H1 (cell line): ENCODE measurements at regions not wholly inside any gene's neighbourhood (a gene's known extent, or its start where the extent isn't known, plus 50 kb on each side); places are given as distances from the start of the nearest gene placed in this dataset.

Experiments
- CTCF ChIA-PET: fragments of 300-600 bp; sonication (Branson Sonifier 250); formaldehyde crosslinking; loops from one replicate; lab custom pipeline; 2021; ENCODE audit not compliant: partially characterized antibody; lab: Charles Lee
- POLR2A ChIA-PET: fragments of 300-600 bp; sonication (Branson Sonifier 250); formaldehyde crosslinking; loops from one replicate; lab custom pipeline; 2021; ENCODE audit warnings: inconsistent platforms; ENCODE audit not compliant: partially characterized antibody; lab: Charles Lee
- DNase-seq, 2 experiments: peaks; one replicate each; pipeline versions ENCODE4 v3.0.0 to v3.0.0-alpha.2; 2010 to 2022; ENCODE audit warnings: low spot score in 2 of 2, low read depth in 1 of 2, mixed read lengths in 1 of 2
- FAIRE-seq: peaks from 2 replicates; lab custom pipeline; 2011; peaks lifted over from hg19 to GRCh38; lab: Jason Lieb, UNC
- H2AFZ ChIP-seq: 2 replicates; pipeline ENCODE4 v1.8.1; 2012; ENCODE audit warnings: low read length, inconsistent platforms
- H2AK5ac ChIP-seq: 2 replicates; pipeline ENCODE4 v1.6.1; 2013; ENCODE audit warnings: low read depth, low read length
- H2BK120ac ChIP-seq: replicated peaks from 2 replicates; pipeline ENCODE3; 2013; ENCODE audit warnings: low read depth, low read length, inconsistent platforms
- H2BK12ac ChIP-seq: 2 replicates; pipeline ENCODE4 v1.6.1; 2013; ENCODE audit warnings: low read depth, low read length
- H2BK15ac ChIP-seq: 2 replicates; pipeline ENCODE4 v1.6.1; 2013; ENCODE audit warnings: low read length
- H2BK20ac ChIP-seq: 2 replicates; pipeline ENCODE4 v1.6.1; 2013; ENCODE audit warnings: low read length
- H2BK5ac ChIP-seq: 2 replicates; pipeline ENCODE4 v1.6.1; 2013; ENCODE audit warnings: low read depth, low read length
- H3K14ac ChIP-seq: 2 replicates; pipeline ENCODE4 v1.6.1; 2013; ENCODE audit warnings: inconsistent platforms; ENCODE audit not compliant: insufficient read length
- H3K18ac ChIP-seq: 2 replicates; pipeline ENCODE4 v1.6.1; 2013; ENCODE audit warnings: low read length; ENCODE audit errors: extremely low read depth
- H3K23ac ChIP-seq: 2 replicates; pipeline ENCODE4 v1.6.1; 2013; ENCODE audit warnings: inconsistent platforms; ENCODE audit not compliant: insufficient read length
- H3K23me2 ChIP-seq: 2 replicates; pipeline ENCODE4 v1.6.1; 2013; ENCODE audit warnings: low read depth, low read length
- H3K27ac ChIP-seq: 2 replicates; pipeline ENCODE4 v1.6.1; 2011; ENCODE audit warnings: low read depth, low read length, inconsistent platforms
- H3K27me3 ChIP-seq, 4 experiments: replicated peaks in 1 of 4; 1 replicate in 1 of 4; 2 replicates in 3 of 4; pipeline versions ENCODE4 v1.6.1 to v1.8.1; 2011 to 2013; ENCODE audit warnings: low read length in 3 of 4, mild to moderate bottlenecking in 3 of 4, inconsistent platforms in 2 of 4, mixed read lengths in 2 of 4, moderate library complexity in 1 of 4; ENCODE audit not compliant: control insufficient read depth in 3 of 4, insufficient read depth in 3 of 4; ENCODE audit errors: extremely low read depth in 1 of 4
- H3K36me3 ChIP-seq, 4 experiments: 2 replicates each; pipeline versions ENCODE4 v1.6.1 to v1.8.1; 2011 to 2013; ENCODE audit warnings: mild to moderate bottlenecking in 4 of 4, low read length in 3 of 4, moderate library complexity in 2 of 4, control low read depth in 1 of 4, inconsistent platforms in 1 of 4; ENCODE audit not compliant: insufficient read depth in 4 of 4, control insufficient read depth in 2 of 4
- H3K4ac ChIP-seq: replicated peaks from 2 replicates; pipeline ENCODE3; 2013; ENCODE audit warnings: low read length, low read depth, mixed read lengths, inconsistent platforms; ENCODE audit not compliant: insufficient read length
- H3K4me1 ChIP-seq, 4 experiments: replicated peaks in 1 of 4; 1 replicate in 1 of 4; 2 replicates in 3 of 4; pipeline versions ENCODE4 v1.6.1 to v1.8.1; 2011 to 2013; ENCODE audit warnings: low read length in 3 of 4, inconsistent platforms in 2 of 4, mixed read lengths in 1 of 4; ENCODE audit not compliant: insufficient read depth in 4 of 4, control insufficient read depth in 3 of 4
- H3K4me2 ChIP-seq, 2 experiments: 2 replicates each; pipeline versions ENCODE4 v1.6.1 to v1.8.1; 2011 to 2013; ENCODE audit warnings: low read depth in 2 of 2, low read length in 2 of 2, control low read depth in 1 of 2, inconsistent platforms in 1 of 2, mild to moderate bottlenecking in 1 of 2; ENCODE audit not compliant: insufficient read depth in 1 of 2
- H3K4me3 ChIP-seq, 4 experiments: fragments of 200-600, 300-600 bp in 1 of 4; sonication (generic), shearing (Covaris generic), sonication (Bioruptor Twin) in 1 of 4; 2 replicates each; pipeline versions ENCODE4 v1.5.1 to v1.8.1; 2011 to 2016; ENCODE audit warnings: low read length in 4 of 4, low read depth in 3 of 4, control low read depth in 2 of 4, inconsistent platforms in 2 of 4, mild to moderate bottlenecking in 2 of 4, mixed read lengths in 1 of 4, moderate library complexity in 1 of 4; ENCODE audit not compliant: insufficient read depth in 2 of 4; ENCODE audit errors: extremely low read depth in 1 of 4
- H3K56ac ChIP-seq: replicated peaks from 2 replicates; pipeline ENCODE3; 2013; ENCODE audit warnings: low read depth, mild to moderate bottlenecking, mixed read lengths, low read length, inconsistent platforms; ENCODE audit not compliant: insufficient read length
- H3K79me1 ChIP-seq: 2 replicates; pipeline ENCODE4 v1.6.1; 2013; ENCODE audit warnings: low read depth, low read length, control low read depth
- H3K79me2 ChIP-seq, 2 experiments: 2 replicates each; pipeline versions ENCODE4 v1.6.1 to v1.8.1; 2012 to 2013; ENCODE audit warnings: low read length in 2 of 2, mild to moderate bottlenecking in 2 of 2, inconsistent platforms in 1 of 2; ENCODE audit not compliant: insufficient read depth in 2 of 2, control insufficient read depth in 1 of 2
- H3K9ac ChIP-seq, 4 experiments: replicated peaks in 1 of 4; 1 replicate in 1 of 4; 2 replicates in 3 of 4; pipeline versions ENCODE4 v1.6.1 to v1.8.1; 2011 to 2013; ENCODE audit warnings: low read depth in 3 of 4, low read length in 3 of 4, control low read depth in 2 of 4, mild to moderate bottlenecking in 2 of 4, moderate library complexity in 2 of 4, inconsistent platforms in 1 of 4; ENCODE audit errors: extremely low read depth in 1 of 4
- H3K9me3 ChIP-seq, 2 experiments: 2 replicates each; pipeline versions ENCODE4 v1.6.1 to v1.8.1; 2012 to 2013; ENCODE audit warnings: mild to moderate bottlenecking in 2 of 2, moderate library complexity in 2 of 2, control low read depth in 1 of 2, inconsistent platforms in 1 of 2, low read depth in 1 of 2, low read length in 1 of 2, mixed read lengths in 1 of 2; ENCODE audit not compliant: insufficient read depth in 2 of 2
- H4K20me1 ChIP-seq, 2 experiments: replicated peaks in 1 of 2; 2 replicates each; pipeline versions ENCODE3 to v1.8.1; 2011 to 2013; ENCODE audit warnings: inconsistent platforms in 2 of 2, low read length in 2 of 2, mild to moderate bottlenecking in 1 of 2; ENCODE audit not compliant: insufficient read depth in 2 of 2, control insufficient read depth in 1 of 2
- H4K5ac ChIP-seq: 2 replicates; pipeline ENCODE4 v1.6.1; 2013; ENCODE audit warnings: low read length, low read depth, mixed read lengths, inconsistent platforms; ENCODE audit not compliant: insufficient read length
- H4K8ac ChIP-seq: 2 replicates; pipeline ENCODE4 v1.8.0; 2013; ENCODE audit warnings: mild to moderate bottlenecking, moderate library complexity, low read length, inconsistent platforms; ENCODE audit not compliant: insufficient read depth; ENCODE audit errors: extremely low read depth
- H4K91ac ChIP-seq: replicated peaks from 2 replicates; pipeline ENCODE3; 2013; ENCODE audit warnings: low read length, mixed read lengths, inconsistent platforms; ENCODE audit not compliant: insufficient read length
- JUN ChIP-seq: IDR thresholded peaks from 2 replicates; pipeline ENCODE4 v1.6.1; 2011; ENCODE audit warnings: low read depth, mild to moderate bottlenecking, improper control_type of control experiment, low read length
- TAF1 ChIP-seq: IDR thresholded peaks from 2 replicates; pipeline ENCODE4 v1.6.1; 2011; ENCODE audit warnings: mild to moderate bottlenecking, low read depth, low read length
- TAF7 ChIP-seq: optimal IDR thresholded peaks from 2 replicates; pipeline ENCODE3; 2011; ENCODE audit warnings: low read depth, mild to moderate bottlenecking, inconsistent platforms, low read length, moderate library complexity, borderline replicate concordance
- WGBS, 2 experiments: shearing (Covaris generic) in 1 of 2; methylation state at CpG; one replicate each; pipeline versions ENCODE4 v1.1.6 to v1.1.7; 2013 to 2015; ENCODE audit warnings: low lambda C conversion rate in 2 of 2, mixed read lengths in 2 of 2, inconsistent platforms in 1 of 2, low coverage in 1 of 2, missing lambda C conversion rate in 1 of 2; ENCODE audit not compliant: insufficient replicate concordance in 2 of 2, insufficient coverage in 1 of 2, insufficient read length in 1 of 2; ENCODE audit errors: extremely low coverage in 1 of 2, missing lambda C conversion rate in 1 of 2; 5-methylcytosine and 5-hydroxymethylcytosine counted together

DNA sequence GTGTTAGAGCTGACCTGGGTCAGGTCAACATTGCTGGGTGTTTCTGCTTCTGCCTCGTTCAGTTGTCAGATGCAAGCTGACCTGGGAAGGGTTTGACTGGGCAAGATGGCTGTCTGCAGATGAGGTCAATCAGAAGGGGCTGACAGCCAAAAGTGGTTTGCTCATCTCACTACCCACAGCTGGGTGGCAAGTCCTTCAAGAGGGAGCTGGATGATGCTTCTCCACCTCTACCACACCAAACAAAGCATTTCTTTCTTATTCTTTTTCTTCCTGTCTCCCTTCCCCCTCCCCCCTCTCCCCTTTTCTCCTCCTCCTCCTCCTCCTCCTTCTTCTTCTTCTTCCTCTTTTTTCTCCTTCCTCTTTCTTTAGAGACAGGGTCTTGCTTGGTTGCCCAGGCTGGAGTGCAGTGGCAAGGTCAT is 268.2 kb upstream of the PLEKHG7 start:
- no peak for FAIRE-seq
- no peak overlapping the region for H2BK15ac ChIP-seq
- no peak overlapping the region for H2BK120ac ChIP-seq
- no peak overlapping the region for H3K4me3 ChIP-seq
- H3K9ac ChIP-seq, result no peak overlapping the region
- H3K9me3 ChIP-seq, result no peaks in the 10 kb centered on the region
- no peak overlapping the region for H3K23ac ChIP-seq
- no peak overlapping the region for H2AFZ ChIP-seq
- H3K36me3 ChIP-seq, result no peaks in the 10 kb centered on the region
- H4K20me1 ChIP-seq, result no peaks in the 10 kb centered on the region
- H3K56ac ChIP-seq, result no peak overlapping the region
- H3K4me1 ChIP-seq, result no peaks in the 10 kb centered on the region; a peak in 1 of 7 replicates
- no peak overlapping the region for H3K27ac ChIP-seq
- no peaks in the 10 kb centered on the region for H3K79me2 ChIP-seq
- POLR2A ChIA-PET, result no interaction called here
- H3K14ac ChIP-seq, result no peak overlapping the region
- no peak for DNase-seq
- H2BK12ac ChIP-seq, result no peak overlapping the region
- H4K5ac ChIP-seq, result no peak overlapping the region
- no peaks in the 10 kb centered on the region for H3K27me3 ChIP-seq
- no peaks in the 10 kb centered on the region for H3K79me1 ChIP-seq
- no peak overlapping the region for H2BK5ac ChIP-seq
- H2AK5ac ChIP-seq, result no peak overlapping the region
- CTCF ChIA-PET, result interaction anchor here (0.6 to 1.9 kb wide), 4 partner anchors 9 to 182 kb away, joined by 3 to 7 read pairs (median 3); no protein-coding TSS in a partner anchor
- no peak overlapping the region for H3K18ac ChIP-seq
- H4K91ac ChIP-seq, result no peak overlapping the region
- no peak overlapping the region for H2BK20ac ChIP-seq
- no peak overlapping the region for H4K8ac ChIP-seq
- no peak overlapping the region for H3K4me2 ChIP-seq
- 75% methylated on average over 1 of the region's 1 CpG; no CpG with 5 or more reads in 1 of the 2 experiments for WGBS, 2 experiments
- H3K4ac ChIP-seq, result no peak overlapping the region
- TF ChIP-seq TAF1 (no peak), TAF7 (no peak), JUN (no peak)
- no peaks in the 10 kb centered on the region; the same call in 1 of the 2 replicates for H3K23me2 ChIP-seq
